ENCODE measurements at regions not wholly inside any gene's neighbourhood (a gene's known extent, or its start where the extent isn't known, plus 50 kb on each side); places are given as distances from the start of the nearest gene placed in this dataset.
"Not testable (repeated sequence)": the region's sequence is repeated elsewhere in the genome, so short reads cannot be mapped to it uniquely, and the experiment has no call there.

GRCh38 chr2:175401956-175402469 lies 220.5 kb upstream of the ATP5MC3 start:
- no peak for DNase-seq

- no peak for DNase-seq
Observed at GRCh38 chr2:175400975-175401374, 219.5 kb upstream of the ATP5MC3 start.

- DNase-seq: no peak
Observed at GRCh38 chr2:175399326-175399725, 217.8 kb upstream of the ATP5MC3 start.

- no peak for DNase-seq
Observed at GRCh38 chr2:175398848-175399247, 217.3 kb upstream of the ATP5MC3 start.

- DNase-seq: no peak
Observed at GRCh38 chr2:175396696-175397095, 215.2 kb upstream of the ATP5MC3 start.

GRCh38 chr2:175393851-175394250 lies 212.3 kb upstream of the ATP5MC3 start:
- no peak for DNase-seq

- DNase-seq: no peak
Observed at GRCh38 chr2:175383286-175383685, 201.8 kb upstream of the ATP5MC3 start.

GRCh38 chr2:175373729-175374128 lies 192.2 kb upstream of the ATP5MC3 start:
- no peak for DNase-seq

- no peak for DNase-seq
Observed at GRCh38 chr2:175372704-175373701, 191.5 kb upstream of the ATP5MC3 start.

- DNase-seq: no peak
Observed at GRCh38 chr2:175371378-175371777, 189.9 kb upstream of the ATP5MC3 start.

GRCh38 chr2:175366815-175367214 lies 185.3 kb upstream of the ATP5MC3 start:
- DNase-seq: peak in 1 of 2 experiments; percentile 1

GRCh38 chr2:175363699-175364098 lies 182.2 kb upstream of the ATP5MC3 start:
- peak in 1 of 2 experiments; percentile 19 for DNase-seq

GRCh38 chr2:175362331-175362730 lies 180.8 kb upstream of the ATP5MC3 start:
- DNase-seq: no peak

GRCh38 chr2:175359710-175360109 lies 178.2 kb upstream of the ATP5MC3 start:
- DNase-seq: no peak

GRCh38 chr2:175356901-175357300 lies 175.4 kb upstream of the ATP5MC3 start:
- DNase-seq: no peak

- DNase-seq: no peak
Observed at GRCh38 chr2:175355246-175355645, 173.7 kb upstream of the ATP5MC3 start.

GRCh38 chr2:175353275-175353674 lies 171.8 kb upstream of the ATP5MC3 start:
- no peak for DNase-seq

- DNase-seq: no peak
Observed at GRCh38 chr2:175351512-175351911, 170.0 kb upstream of the ATP5MC3 start.

- DNase-seq: no peak
Observed at GRCh38 chr2:175350105-175350504, 168.6 kb upstream of the ATP5MC3 start.

- DNase-seq: no peak
Observed at GRCh38 chr2:175342085-175342484, 160.6 kb upstream of the ATP5MC3 start.

GRCh38 chr2:175330195-175330594 lies 148.7 kb upstream of the ATP5MC3 start:
- no peak for DNase-seq

- DNase-seq: no peak
Observed at GRCh38 chr2:175326801-175327200, 145.3 kb upstream of the ATP5MC3 start.

- DNase-seq: not testable (repeated sequence)
Observed at GRCh38 chr2:175326164-175326563, 144.7 kb upstream of the ATP5MC3 start.

GRCh38 chr2:175323162-175323561 lies 141.7 kb upstream of the ATP5MC3 start:
- DNase-seq: no peak

All from NCI-H187 (cell line).